DND-41 (cell line): ENCODE measurements at regions not wholly inside any gene's neighbourhood (a gene's known extent, or its start where the extent isn't known, plus 50 kb on each side); places are given as distances from the start of the nearest gene placed in this dataset.

Experiments
- EZH2 ChIP-seq: IDR thresholded peaks from 3 replicates; pipeline ENCODE4 v1.6.1; 2012; ENCODE audit warnings: borderline replicate concordance, low read depth, mild to moderate bottlenecking, moderate library complexity, low read length, inconsistent platforms; ENCODE audit not compliant: severe bottlenecking
- TF ChIP-seq, protein P1 (sequence below): IDR thresholded peaks from 2 replicates; pipeline ENCODE4 v1.5.1; 2012; ENCODE audit warnings: borderline replicate concordance, low read length, moderate library complexity, mild to moderate bottlenecking; ENCODE audit not compliant: poor library complexity, severe bottlenecking; ENCODE audit errors: extremely low read depth

DNA sequence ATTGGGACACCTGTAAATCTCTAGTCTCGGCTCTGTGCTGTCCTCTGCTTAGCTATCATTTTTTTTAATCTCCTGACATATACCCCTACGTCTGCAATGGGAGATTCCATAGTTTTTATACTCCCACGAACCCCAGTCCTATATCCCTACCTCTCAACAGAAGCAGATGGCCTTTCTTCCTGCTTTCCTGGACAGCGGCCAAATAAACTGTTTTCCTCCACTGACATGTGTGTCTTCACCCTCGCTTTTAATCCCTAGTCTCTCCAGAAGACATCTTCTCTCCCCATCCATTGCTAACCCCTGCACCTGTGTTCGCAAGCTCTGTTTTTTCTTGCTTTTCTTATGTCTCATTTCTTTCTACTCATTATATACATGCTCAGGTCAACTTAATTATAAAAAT is 395.4 kb downstream of the EPHA4 start:
- TF ChIP-seq, protein P1, sequence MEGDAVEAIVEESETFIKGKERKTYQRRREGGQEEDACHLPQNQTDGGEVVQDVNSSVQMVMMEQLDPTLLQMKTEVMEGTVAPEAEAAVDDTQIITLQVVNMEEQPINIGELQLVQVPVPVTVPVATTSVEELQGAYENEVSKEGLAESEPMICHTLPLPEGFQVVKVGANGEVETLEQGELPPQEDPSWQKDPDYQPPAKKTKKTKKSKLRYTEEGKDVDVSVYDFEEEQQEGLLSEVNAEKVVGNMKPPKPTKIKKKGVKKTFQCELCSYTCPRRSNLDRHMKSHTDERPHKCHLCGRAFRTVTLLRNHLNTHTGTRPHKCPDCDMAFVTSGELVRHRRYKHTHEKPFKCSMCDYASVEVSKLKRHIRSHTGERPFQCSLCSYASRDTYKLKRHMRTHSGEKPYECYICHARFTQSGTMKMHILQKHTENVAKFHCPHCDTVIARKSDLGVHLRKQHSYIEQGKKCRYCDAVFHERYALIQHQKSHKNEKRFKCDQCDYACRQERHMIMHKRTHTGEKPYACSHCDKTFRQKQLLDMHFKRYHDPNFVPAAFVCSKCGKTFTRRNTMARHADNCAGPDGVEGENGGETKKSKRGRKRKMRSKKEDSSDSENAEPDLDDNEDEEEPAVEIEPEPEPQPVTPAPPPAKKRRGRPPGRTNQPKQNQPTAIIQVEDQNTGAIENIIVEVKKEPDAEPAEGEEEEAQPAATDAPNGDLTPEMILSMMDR, result no peak
- no peak for TF ChIP-seq EZH2
